GM18505 (cell line): ENCODE measurements at regions not wholly inside any gene's neighbourhood (a gene's known extent, or its start where the extent isn't known, plus 50 kb on each side); places are given as distances from the start of the nearest gene placed in this dataset.
"Not testable (repeated sequence)": the region's sequence is repeated elsewhere in the genome, so short reads cannot be mapped to it uniquely, and the experiment has no call there.

Source experiments
- ATAC-seq: cut with Tn5 transposase; IDR thresholded peaks from one replicate; pipeline ENCODE4 v1.9.1; 2021; ENCODE audit not compliant: unreplicated experiment
- POLR2A ChIP-seq: IDR thresholded peaks from 4 replicates; pipeline ENCODE4 v1.6.1; 2011; ENCODE audit warnings: borderline replicate concordance; ENCODE audit not compliant: insufficient read depth, insufficient read length; ENCODE audit errors: extremely low read depth

- ATAC-seq: no peak
- no peak for TF ChIP-seq POLR2A
Observed at GRCh38 chr1:170789063-170789462, 125.1 kb downstream of the PRRX1 start.

- ATAC-seq: no peak
- no peak for TF ChIP-seq POLR2A
Observed at GRCh38 chr1:170790175-170790574, 126.2 kb downstream of the PRRX1 start.

- no peak for TF ChIP-seq POLR2A
- ATAC-seq: no peak
Observed at GRCh38 chr1:170790651-170791071, 126.7 kb downstream of the PRRX1 start.

- ATAC-seq: no peak
- TF ChIP-seq POLR2A: no peak
Observed at GRCh38 chr1:170791941-170792340, 128.0 kb downstream of the PRRX1 start.

GRCh38 chr1:170800265-170800664 lies 135.1 kb upstream of the MROH9 start:
- TF ChIP-seq POLR2A: no peak
- ATAC-seq: no peak

GRCh38 chr1:170800812-170801211 lies 134.5 kb upstream of the MROH9 start:
- ATAC-seq: no peak

GRCh38 chr1:170803711-170804110 lies 131.6 kb upstream of the MROH9 start:
- no peak for TF ChIP-seq POLR2A
- ATAC-seq: no peak

More at GRCh38 chr1:170800812-170801211, 134.5 kb upstream of the MROH9 start:
- TF ChIP-seq POLR2A: no peak

GRCh38 chr1:170804419-170804818 lies 130.9 kb upstream of the MROH9 start:
- no peak for ATAC-seq
- no peak for TF ChIP-seq POLR2A

GRCh38 chr1:170804879-170805278 lies 130.5 kb upstream of the MROH9 start:
- ATAC-seq: no peak
- no peak for TF ChIP-seq POLR2A

- no peak for TF ChIP-seq POLR2A
- no peak for ATAC-seq
Observed at GRCh38 chr1:170806961-170807360, 128.4 kb upstream of the MROH9 start.

GRCh38 chr1:170807432-170807831 lies 127.9 kb upstream of the MROH9 start:
- no peak for TF ChIP-seq POLR2A
- ATAC-seq: no peak

GRCh38 chr1:170808216-170808885 lies 127.0 kb upstream of the MROH9 start:
- ATAC-seq: no peak
- TF ChIP-seq POLR2A: no peak

- not testable (repeated sequence) for ATAC-seq
Observed at GRCh38 chr1:170811013-170811412, 124.3 kb upstream of the MROH9 start.

- TF ChIP-seq POLR2A: no peak
Observed at GRCh38 chr1:170819781-170820180, 115.6 kb upstream of the MROH9 start.

GRCh38 chr1:170823120-170823519 lies 112.2 kb upstream of the MROH9 start:
- ATAC-seq: no peak
- no peak for TF ChIP-seq POLR2A

More at GRCh38 chr1:170819781-170820180, 115.6 kb upstream of the MROH9 start:
- no peak for ATAC-seq
